HEK293T (cell line): ENCODE measurements at regions not wholly inside any gene's neighbourhood (a gene's known extent, or its start where the extent isn't known, plus 50 kb on each side); places are given as distances from the start of the nearest gene placed in this dataset.

Experiments used
- CTCF ChIA-PET: fragments of 350-600 bp; formaldehyde crosslinking; extraction: SDS; loops from one replicate; lab custom pipeline; 2021; ENCODE audit warnings: antibody characterized with exemption, inconsistent platforms; lab: Yijun Ruan, JAX
- POLR2A ChIA-PET: fragments of 350-600 bp; formaldehyde crosslinking; extraction: SDS; loops from one replicate; lab custom pipeline; 2020; ENCODE audit warnings: antibody characterized with exemption, inconsistent platforms; lab: Yijun Ruan, JAX
- DNase-seq: peaks from one replicate; pipeline ENCODE4 v3.0.0; 2012; ENCODE audit warnings: mixed read lengths; ENCODE audit errors: extremely low spot score
- ARNT ChIP-seq: fragments of 450-650 bp; IDR thresholded peaks from 2 replicates; pipeline ENCODE4 v1.6.1; 2017; ENCODE audit warnings: mild to moderate bottlenecking
- BHLHE40 ChIP-seq: fragments of 450-650 bp; IDR thresholded peaks from 2 replicates; pipeline ENCODE4 v1.6.1; 2016; ENCODE audit warnings: mild to moderate bottlenecking, moderate library complexity, borderline replicate concordance
- CTBP1 ChIP-seq: fragments of 450-650 bp; IDR thresholded peaks from 2 replicates; pipeline ENCODE4 v1.6.1; 2016; ENCODE audit warnings: borderline replicate concordance
- ELF4 ChIP-seq: fragments of 450-650 bp; IDR thresholded peaks from 2 replicates; pipeline ENCODE4 v1.6.1; 2017; ENCODE audit warnings: antibody characterized with exemption
- FOXA1 ChIP-seq: fragments of 450-650 bp; IDR thresholded peaks from 2 replicates; pipeline ENCODE4 v1.6.1; 2016; ENCODE audit warnings: mild to moderate bottlenecking
- FOXK2 ChIP-seq: fragments of 450-650 bp; IDR thresholded peaks from 2 replicates; pipeline ENCODE4 v1.6.1; 2016; ENCODE audit warnings: mild to moderate bottlenecking
- FOXM1 ChIP-seq: fragments of 450-650 bp; IDR thresholded peaks from 2 replicates; pipeline ENCODE4 v1.6.1; 2017; ENCODE audit warnings: mild to moderate bottlenecking, borderline replicate concordance
- HDGF ChIP-seq: fragments of 450-650 bp; IDR thresholded peaks from 2 replicates; pipeline ENCODE4 v1.6.1; 2017; ENCODE audit warnings: antibody characterized with exemption, borderline replicate concordance
- L3MBTL2 ChIP-seq: fragments of 450-650 bp; conservative IDR thresholded peaks from 2 replicates; pipeline ENCODE4 v1.6.1; 2016; ENCODE audit warnings: mild to moderate bottlenecking
- LEF1 ChIP-seq: fragments of 450-650 bp; IDR thresholded peaks from 2 replicates; pipeline ENCODE4 v1.6.1; 2017; ENCODE audit warnings: mild to moderate bottlenecking, borderline replicate concordance
- NFRKB ChIP-seq: fragments of 450-650 bp; IDR thresholded peaks from 2 replicates; pipeline ENCODE4 v1.6.1; 2016; ENCODE audit warnings: mild to moderate bottlenecking, moderate library complexity
- PKNOX1 ChIP-seq: fragments of 450-650 bp; IDR thresholded peaks from 2 replicates; pipeline ENCODE4 v1.6.1; 2016
- SP1 ChIP-seq: fragments of 450-650 bp; IDR thresholded peaks from 2 replicates; pipeline ENCODE4 v1.6.1; 2017
- SUZ12 ChIP-seq: fragments of 450-650 bp; IDR thresholded peaks from 2 replicates; pipeline ENCODE4 v1.6.1; 2016; ENCODE audit warnings: mild to moderate bottlenecking
- TARDBP ChIP-seq: fragments of 450-650 bp; IDR thresholded peaks from 2 replicates; pipeline ENCODE4 v1.6.1; 2016
- ZNF384 ChIP-seq: fragments of 450-650 bp; IDR thresholded peaks from 2 replicates; pipeline ENCODE4 v1.6.1; 2016

- ChIA-PET CTCF (interaction anchor here (1.3 kb wide), 1 partner anchor 90 kb away, joined by 3 read pairs; no protein-coding TSS in a partner anchor), POLR2A (no interaction called here)
- TF ChIP-seq FOXA1 (no peak), BHLHE40 (no peak), ZNF384 (no peak), CTBP1 (no peak), HDGF (no peak), SP1 (no peak), L3MBTL2 (no peak), PKNOX1 (no peak), ARNT (no peak), ELF4 (no peak), FOXK2 (no peak), TARDBP (no peak), LEF1 (no peak), FOXM1 (no peak), NFRKB (no peak), SUZ12 (no peak)
- DNase-seq = no peak
These were observed 145.5 kb downstream of the ERMARD start for GRCh38 chr6:169896826-169897456.

- ChIA-PET POLR2A (no interaction called here), CTCF (no interaction called here)
- no peak for TF ChIP-seq ARNT
- no peak for TF ChIP-seq L3MBTL2
- no peak for DNase-seq
These were observed 144.7 kb downstream of the ERMARD start for GRCh38 chr6:169895926-169896761.

- CTCF ChIA-PET = no interaction called here
- DNase-seq = no peak
- peak; percentile 51; the same call in 1 of the 2 replicates for TF ChIP-seq FOXM1
- no peak for TF ChIP-seq SP1
- no peak for TF ChIP-seq ZNF384
- TF ChIP-seq TARDBP = no peak
- TF ChIP-seq LEF1 = no peak
- no peak for TF ChIP-seq PKNOX1
- TF ChIP-seq CTBP1 = no peak
- TF ChIP-seq NFRKB = no peak
- POLR2A ChIA-PET = no interaction called here
These were observed 143.8 kb downstream of the ERMARD start for GRCh38 chr6:169895000-169895759.

- no peak for DNase-seq
- ChIA-PET POLR2A (no interaction called here), CTCF (no interaction called here)
- no peak for TF ChIP-seq PKNOX1
- no peak for TF ChIP-seq FOXM1
- TF ChIP-seq BHLHE40 = no peak
- no peak for TF ChIP-seq SP1
- no peak for TF ChIP-seq SUZ12
- TF ChIP-seq LEF1 = no peak
- no peak for TF ChIP-seq FOXK2
- TF ChIP-seq ARNT = no peak
- no peak for TF ChIP-seq TARDBP
- TF ChIP-seq HDGF = no peak
These were observed 143.0 kb downstream of the ERMARD start for GRCh38 chr6:169894377-169894960.

GRCh38 chr6:169893624-169894023 lies 142.2 kb downstream of the ERMARD start:
- TF ChIP-seq CTBP1 (no peak), FOXA1 (no peak), ELF4 (no peak), BHLHE40 (no peak), NFRKB (no peak), FOXK2 (no peak), PKNOX1 (no peak), TARDBP (no peak), FOXM1 (no peak), SP1 (no peak), L3MBTL2 (no peak), HDGF (no peak), ARNT (no peak), LEF1 (no peak), ZNF384 (no peak)
- ChIA-PET POLR2A (no interaction called here), CTCF (no interaction called here)
- no peak for DNase-seq
